ENCODE measurements at regions not wholly inside any gene's neighbourhood (a gene's known extent, or its start where the extent isn't known, plus 50 kb on each side); places are given as distances from the start of the nearest gene placed in this dataset.

DNA sequence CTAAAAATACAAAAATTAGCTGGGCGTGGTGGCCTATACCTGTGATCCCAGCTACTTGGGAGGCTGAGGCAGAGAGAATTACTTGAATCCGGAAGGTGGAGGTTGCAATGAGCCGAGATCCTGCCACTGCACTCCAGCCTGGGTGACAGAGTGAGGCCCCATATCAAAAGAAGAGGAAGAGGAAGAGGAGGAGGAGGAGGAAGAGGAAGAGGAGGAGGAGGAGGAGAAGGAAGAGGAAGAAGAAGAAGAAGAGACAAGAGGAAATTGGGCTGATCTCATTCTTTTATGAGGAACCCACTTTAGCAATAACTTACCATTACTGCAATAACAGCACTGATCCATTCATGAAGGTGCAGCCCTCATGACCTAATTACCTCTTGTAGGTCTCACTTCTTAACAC, 138.9 kb upstream of the GIMD1 start:
- no peak for DNase-seq

DNA sequence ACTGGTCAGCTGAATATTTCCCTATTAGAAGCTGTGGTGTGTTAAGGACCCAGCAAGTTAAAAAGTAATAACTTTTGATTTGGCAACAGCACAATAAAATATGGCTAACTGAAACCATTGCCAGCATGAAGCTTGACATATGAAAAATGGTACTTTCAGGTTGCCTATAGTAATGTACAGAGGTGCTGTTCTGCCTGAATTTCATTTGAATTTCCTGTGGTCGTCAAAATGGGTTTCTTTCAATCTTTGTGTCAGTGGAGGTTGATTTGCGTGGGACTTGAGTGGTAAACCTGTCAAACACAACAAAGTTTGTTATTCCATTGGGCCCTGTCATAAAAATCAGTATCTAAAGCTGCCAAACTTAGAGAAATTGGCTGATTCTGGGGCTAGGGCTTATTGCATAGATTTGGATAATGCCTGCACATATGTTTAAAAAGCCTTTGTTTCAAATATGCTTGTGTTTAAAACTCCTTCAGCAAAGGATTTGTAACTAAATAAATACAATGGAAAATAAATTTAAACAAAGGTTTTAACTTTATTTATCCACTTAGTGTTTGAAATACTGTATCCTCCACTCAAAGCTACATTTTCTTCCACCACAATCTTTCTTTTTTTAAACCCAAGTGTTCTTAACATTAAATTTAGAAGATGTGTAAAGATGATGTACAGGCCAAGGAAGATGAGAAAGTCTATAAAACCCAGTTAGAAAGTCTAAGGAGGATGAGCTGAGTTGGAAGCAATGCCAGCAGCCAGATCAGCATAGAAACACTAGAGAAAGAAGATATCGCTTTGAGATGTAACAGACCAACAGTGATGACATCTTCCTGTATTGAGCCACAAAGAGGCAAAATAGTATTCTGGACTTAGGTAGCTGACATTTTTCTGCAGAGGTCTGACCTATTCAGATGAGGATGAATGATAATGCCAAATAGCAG, 134.8 kb upstream of the GIMD1 start:
- DNase-seq: no peak

GRCh38 chr4:106502106-106502699, 133.6 kb upstream of the GIMD1 start:
- peak in 2 of 5 donors; percentile 3 to 13 for DNase-seq

GRCh38 chr4:106497271-106497670, 128.7 kb upstream of the GIMD1 start:
- no peak for DNase-seq

DNA sequence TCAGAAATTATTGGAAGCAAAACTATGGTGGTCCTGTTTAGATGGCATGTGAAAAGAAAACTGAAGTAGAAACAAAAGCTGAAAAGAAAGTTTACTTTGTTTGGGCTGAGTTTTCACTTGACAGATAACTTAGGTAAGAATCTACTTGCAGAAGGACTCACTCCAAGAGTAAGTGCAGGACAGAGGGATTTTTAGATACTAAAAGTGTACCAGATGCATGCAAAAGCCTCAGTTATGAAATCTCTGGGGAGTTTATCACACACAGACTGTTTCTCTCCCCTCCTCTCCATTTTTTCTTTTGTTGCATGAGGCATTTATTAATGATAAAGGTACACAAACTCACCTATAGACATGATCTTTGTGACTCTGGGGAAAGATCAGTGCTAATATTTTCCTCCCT, 127.5 kb upstream of the GIMD1 start:
- no peak for DNase-seq

GRCh38 chr4:106495476-106495875, 126.9 kb upstream of the GIMD1 start:
- no peak for DNase-seq

GRCh38 chr4:106494066-106494465, 125.5 kb upstream of the GIMD1 start:
- no peak for DNase-seq

DNA sequence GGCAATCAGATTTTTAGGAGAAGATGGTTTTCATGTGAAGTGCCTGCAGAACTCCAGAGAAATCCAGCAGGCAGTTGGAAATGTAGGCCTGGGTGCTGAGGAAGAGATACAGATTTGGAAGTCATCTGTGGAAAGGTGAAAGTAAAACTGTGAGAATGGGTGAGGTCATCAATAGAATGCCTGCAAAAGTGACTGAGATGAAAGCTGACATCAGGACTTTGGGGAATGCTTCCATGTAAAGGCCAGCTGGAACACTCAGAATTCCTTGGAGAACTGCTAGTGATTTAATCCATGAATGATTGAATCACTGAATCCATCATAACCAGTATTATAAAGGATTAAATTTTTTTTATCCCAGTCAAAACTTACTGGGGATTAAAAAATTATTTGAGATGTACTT, 124.5 kb upstream of the GIMD1 start:
- no peak for DNase-seq

GRCh38 chr4:106486533-106486932, 118.0 kb upstream of the GIMD1 start:
- no peak for DNase-seq

DNA sequence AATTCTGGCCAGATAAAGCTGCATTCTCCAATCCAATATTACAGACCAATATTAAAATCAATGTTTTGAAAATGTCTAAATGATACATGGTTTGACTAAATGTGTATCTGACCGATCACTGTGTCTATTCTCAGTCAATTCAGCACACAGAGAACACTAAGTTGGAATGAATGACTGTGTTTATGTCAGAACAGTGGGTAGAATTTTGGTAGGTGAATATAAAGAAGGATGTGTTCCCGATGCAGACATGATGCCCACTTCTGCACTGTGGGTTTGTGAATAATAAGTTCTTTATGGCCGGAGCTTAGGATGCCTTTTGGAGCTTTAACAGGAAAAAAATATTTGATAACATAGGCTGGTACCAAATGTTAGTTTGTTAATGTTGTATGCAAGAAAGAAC, 113.2 kb upstream of the GIMD1 start:
- no peak for DNase-seq

GRCh38 chr4:106478152-106478551, 109.6 kb upstream of the GIMD1 start:
- DNase-seq: no peak

DNA sequence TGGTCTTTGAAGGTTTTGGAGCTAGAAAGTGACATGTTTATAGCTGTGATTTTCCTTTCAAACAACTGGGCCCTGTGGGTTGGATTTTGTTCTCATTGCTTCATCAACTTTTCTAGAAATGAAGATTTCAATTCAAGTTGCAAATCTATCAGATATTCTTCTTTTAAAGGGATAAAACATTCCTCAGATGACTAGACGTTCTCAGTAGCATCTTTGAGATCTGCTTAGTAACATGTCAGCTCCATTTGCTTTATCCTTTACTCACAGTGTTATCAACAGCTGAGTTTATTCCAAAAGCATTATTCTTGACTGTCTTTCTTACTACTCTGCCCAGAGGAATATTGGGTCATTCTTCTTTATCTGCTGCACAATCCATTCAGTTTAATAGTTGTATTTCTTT, 108.2 kb upstream of the GIMD1 start:
- DNase-seq: no peak

GRCh38 chr4:106473515-106473914, 104.9 kb upstream of the GIMD1 start:
- DNase-seq: no peak

- no peak for DNase-seq
Measured at GRCh38 chr4:106471151-106471550, 102.6 kb upstream of the GIMD1 start.

- no peak for DNase-seq
Measured at GRCh38 chr4:106463622-106464021, 95.0 kb upstream of the GIMD1 start.

DNA sequence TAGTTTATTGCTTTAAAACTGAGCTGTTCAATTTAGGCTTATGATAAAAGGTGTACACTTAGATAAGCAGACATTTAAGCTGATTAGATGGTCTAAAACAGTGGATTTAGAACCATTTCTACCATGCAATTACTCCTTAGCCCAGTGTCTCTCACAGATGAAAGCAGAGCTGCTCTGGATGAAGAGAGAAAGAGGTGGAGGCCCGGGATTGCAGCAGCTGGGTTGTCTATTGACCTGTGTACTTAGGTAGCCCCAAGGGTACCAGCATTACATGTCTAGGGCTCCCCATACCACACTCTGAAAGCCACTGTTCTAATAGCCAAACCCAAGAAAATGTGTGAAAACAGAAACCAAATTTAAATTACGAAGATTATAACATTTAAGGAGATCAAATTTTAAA, 86.0 kb upstream of the GIMD1 start:
- no peak for DNase-seq

DNA sequence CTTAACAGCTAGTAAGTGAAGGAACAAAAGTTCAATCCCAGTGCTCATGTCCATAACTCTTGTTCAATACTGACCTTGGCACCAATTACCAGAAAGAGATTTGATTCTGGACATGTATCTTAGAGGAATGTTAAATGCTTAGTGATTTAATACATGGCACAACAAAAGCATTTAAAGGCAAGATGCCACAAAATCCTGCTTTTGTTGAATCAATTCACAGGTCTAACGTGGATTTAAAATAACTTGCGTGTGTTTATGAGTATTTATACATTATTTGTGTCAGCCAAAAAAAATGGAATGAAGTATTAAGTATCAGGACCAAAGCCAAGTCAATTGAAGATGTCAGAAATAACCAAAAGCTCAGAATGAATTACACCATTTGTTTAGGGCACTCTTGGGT, 85.4 kb upstream of the GIMD1 start:
- DNase-seq: no peak

GRCh38 chr4:106451091-106451490, 82.5 kb upstream of the GIMD1 start:
- DNase-seq: no peak

GRCh38 chr4:106450249-106450648, 81.7 kb upstream of the GIMD1 start:
- no peak for DNase-seq

GRCh38 chr4:106444557-106444956, 76.0 kb upstream of the GIMD1 start:
- no peak for DNase-seq

- DNase-seq: no peak
Measured at GRCh38 chr4:106430797-106431196, 62.2 kb upstream of the GIMD1 start.

- DNase-seq: no peak
Measured at GRCh38 chr4:106429885-106430284, 61.3 kb upstream of the GIMD1 start.

DNA sequence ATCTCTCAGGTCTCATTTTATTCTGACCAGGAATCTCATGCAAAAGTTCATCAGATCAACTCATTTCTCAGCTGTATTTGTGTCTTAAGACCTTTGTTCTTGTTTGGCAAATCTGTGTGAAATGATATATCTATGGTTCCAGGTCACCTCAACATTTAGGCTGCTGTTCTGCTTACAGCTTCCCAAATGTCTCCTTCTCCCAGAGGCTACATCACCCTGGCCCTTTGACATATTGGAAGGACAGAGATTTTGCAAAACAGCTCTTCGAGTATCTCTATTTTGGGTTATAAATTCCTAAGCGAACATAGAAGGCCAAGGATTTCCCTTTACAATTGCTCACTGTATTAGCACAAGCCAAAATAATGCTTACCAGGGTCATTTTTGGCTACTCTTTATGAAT, 57.5 kb upstream of the GIMD1 start:
- DNase-seq: no peak

- no peak for DNase-seq
Measured at GRCh38 chr4:106425576-106425975, 57.0 kb upstream of the GIMD1 start.

DNA sequence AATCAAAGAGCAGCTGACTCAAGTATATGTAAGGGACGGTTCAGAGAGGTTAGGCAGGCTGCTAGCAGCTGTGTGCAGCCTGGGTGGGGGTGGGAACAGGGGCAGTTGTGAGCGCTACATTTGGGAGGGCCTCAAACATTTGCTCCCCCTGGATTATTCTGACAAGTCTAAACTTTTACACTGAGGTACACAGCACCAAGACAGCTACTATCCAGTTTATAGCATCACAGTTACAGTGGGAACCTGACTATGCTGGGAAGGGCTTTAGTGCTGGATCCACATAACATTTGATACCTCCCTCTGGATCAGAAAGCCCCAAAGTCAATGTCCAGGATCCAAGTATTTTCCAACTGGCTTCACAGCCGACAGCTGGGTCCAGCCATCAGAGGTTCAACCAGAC, 55.8 kb upstream of the GIMD1 start:
- DNase-seq: no peak

All from T-helper 1 cell (primary cell).